Glutamatergic neuron (in vitro differentiated cells): ENCODE measurements at regions not wholly inside any gene's neighbourhood (a gene's known extent, or its start where the extent isn't known, plus 50 kb on each side); places are given as distances from the start of the nearest gene placed in this dataset.

Source experiments
- DNase-seq: peaks from one replicate; pipeline ENCODE4 v3.0.0; 2022
- H3K27ac Mint-ChIP-seq: one replicate; pipeline ENCODE4 v1.8.0; 2020; ENCODE audit warnings: mild to moderate bottlenecking, mixed read lengths, inconsistent platforms; ENCODE audit not compliant: unreplicated experiment
- H3K27me3 Mint-ChIP-seq: one replicate; pipeline ENCODE4 v1.8.0; 2020; ENCODE audit warnings: mild to moderate bottlenecking, moderate library complexity, mixed read lengths, inconsistent platforms; ENCODE audit not compliant: unreplicated experiment
- H3K36me3 Mint-ChIP-seq: one replicate; pipeline ENCODE4 v1.8.0; 2020; ENCODE audit warnings: mild to moderate bottlenecking, mixed read lengths, inconsistent platforms; ENCODE audit not compliant: unreplicated experiment
- H3K4me1 Mint-ChIP-seq: one replicate; pipeline ENCODE4 v1.8.0; 2020; ENCODE audit warnings: mild to moderate bottlenecking, low read depth, mixed read lengths, inconsistent platforms; ENCODE audit not compliant: unreplicated experiment
- H3K4me3 Mint-ChIP-seq: one replicate; pipeline ENCODE4 v1.8.0; 2020; ENCODE audit warnings: mild to moderate bottlenecking, mixed read lengths, inconsistent platforms; ENCODE audit not compliant: unreplicated experiment
- H3K9me3 Mint-ChIP-seq: one replicate; pipeline ENCODE4 v1.8.0; 2020; ENCODE audit warnings: mild to moderate bottlenecking, moderate library complexity, mixed read lengths, inconsistent platforms; ENCODE audit not compliant: unreplicated experiment
- TF ChIP-seq, protein P1 (sequence below): fragments of 200-600 bp; sonication (generic); IDR thresholded peaks from one replicate; pipeline ENCODE4 v1.5.0; 2021; ENCODE audit not compliant: partially characterized antibody, unreplicated experiment

DNA sequence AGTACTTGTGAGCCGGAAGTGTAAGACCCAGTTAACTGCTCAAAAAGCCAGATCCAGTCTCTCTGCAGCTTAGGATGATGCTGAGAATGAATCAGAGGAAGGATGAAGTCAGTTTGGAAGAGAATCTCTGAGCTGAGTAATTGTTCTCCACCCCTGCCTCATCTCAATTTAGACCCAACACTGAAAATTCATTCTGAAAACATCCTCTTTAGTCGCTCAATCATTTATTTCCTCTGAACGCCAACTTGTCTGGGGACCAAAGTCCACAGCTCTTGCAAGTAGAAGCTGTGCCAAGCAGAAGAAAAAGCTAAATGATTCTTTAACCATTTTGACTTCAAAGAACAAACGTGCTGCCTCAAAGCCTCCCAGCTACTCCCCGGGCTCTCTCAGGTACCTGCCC, 177.1 kb upstream of the KLHL29 start:
- peaks cover 5% of the 10 kb centered on the region for H3K36me3 Mint-ChIP-seq
- H3K27me3 Mint-ChIP-seq: no peaks in the 10 kb centered on the region
- peaks cover 6% of the 10 kb centered on the region for H3K4me1 Mint-ChIP-seq
- DNase-seq: no peak
- H3K27ac Mint-ChIP-seq: no peak overlapping the region
- H3K9me3 Mint-ChIP-seq: peaks cover 6% of the 10 kb centered on the region
- TF ChIP-seq, protein P1, sequence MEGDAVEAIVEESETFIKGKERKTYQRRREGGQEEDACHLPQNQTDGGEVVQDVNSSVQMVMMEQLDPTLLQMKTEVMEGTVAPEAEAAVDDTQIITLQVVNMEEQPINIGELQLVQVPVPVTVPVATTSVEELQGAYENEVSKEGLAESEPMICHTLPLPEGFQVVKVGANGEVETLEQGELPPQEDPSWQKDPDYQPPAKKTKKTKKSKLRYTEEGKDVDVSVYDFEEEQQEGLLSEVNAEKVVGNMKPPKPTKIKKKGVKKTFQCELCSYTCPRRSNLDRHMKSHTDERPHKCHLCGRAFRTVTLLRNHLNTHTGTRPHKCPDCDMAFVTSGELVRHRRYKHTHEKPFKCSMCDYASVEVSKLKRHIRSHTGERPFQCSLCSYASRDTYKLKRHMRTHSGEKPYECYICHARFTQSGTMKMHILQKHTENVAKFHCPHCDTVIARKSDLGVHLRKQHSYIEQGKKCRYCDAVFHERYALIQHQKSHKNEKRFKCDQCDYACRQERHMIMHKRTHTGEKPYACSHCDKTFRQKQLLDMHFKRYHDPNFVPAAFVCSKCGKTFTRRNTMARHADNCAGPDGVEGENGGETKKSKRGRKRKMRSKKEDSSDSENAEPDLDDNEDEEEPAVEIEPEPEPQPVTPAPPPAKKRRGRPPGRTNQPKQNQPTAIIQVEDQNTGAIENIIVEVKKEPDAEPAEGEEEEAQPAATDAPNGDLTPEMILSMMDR: no peak
- no peak overlapping the region for H3K4me3 Mint-ChIP-seq

DNA sequence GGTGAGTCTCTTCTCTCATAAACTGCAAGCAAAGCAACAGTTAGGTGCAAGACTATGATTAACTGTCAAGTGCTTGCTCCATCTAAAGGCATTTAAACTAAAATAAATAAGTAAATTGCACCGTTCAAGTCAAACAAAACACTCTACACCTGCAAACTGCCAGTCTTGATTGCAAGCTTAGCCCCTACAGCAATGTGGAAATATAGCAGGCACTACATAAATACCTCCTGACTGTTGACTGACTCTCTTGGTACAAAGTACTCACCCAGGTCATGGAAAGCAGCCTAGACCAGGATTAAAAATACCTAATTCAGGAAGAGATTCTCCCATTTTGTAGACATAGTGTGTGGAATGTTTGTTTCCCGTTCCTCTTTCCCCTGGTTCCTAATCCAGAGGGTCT, 176.6 kb upstream of the KLHL29 start:
- TF ChIP-seq, protein P1: no peak

DNA sequence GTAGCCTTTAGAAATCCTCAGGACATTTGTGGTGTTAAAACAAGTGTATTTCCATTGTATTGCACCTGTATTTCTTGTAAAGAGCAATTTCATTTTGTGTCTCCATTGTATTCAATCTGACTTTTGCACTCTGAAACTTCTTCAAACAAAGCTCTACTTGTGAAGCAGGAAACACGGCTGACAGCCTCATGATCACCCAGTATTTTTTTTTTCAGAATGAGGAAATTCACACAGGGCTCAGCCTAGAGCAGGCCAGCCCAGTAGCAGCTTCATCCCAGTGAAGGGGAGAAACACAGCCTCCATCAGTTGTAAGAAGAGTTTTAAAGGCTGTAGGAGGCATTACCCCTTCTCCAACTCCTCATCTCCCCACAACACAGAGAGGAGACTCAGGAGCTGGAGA, 175.9 kb upstream of the KLHL29 start:
- TF ChIP-seq, protein P1: no peak
- Mint-ChIP-seq H3K27me3 (no peaks in the 10 kb centered on the region), H3K4me1 (peaks cover 6% of the 10 kb centered on the region), H3K36me3 (no peaks in the 10 kb centered on the region), H3K4me3 (peak overlapping the region; percentile 3), H3K27ac (no peak overlapping the region), H3K9me3 (peaks cover 2% of the 10 kb centered on the region)
- no peak for DNase-seq

More for the DNA sequence above, 176.6 kb upstream of the KLHL29 start:
- peaks cover 5% of the 10 kb centered on the region for H3K9me3 Mint-ChIP-seq
- H3K27ac Mint-ChIP-seq: no peak overlapping the region
- no peak overlapping the region for H3K4me3 Mint-ChIP-seq
- no peak for DNase-seq
- H3K36me3 Mint-ChIP-seq: peaks cover 4% of the 10 kb centered on the region
- H3K27me3 Mint-ChIP-seq: no peaks in the 10 kb centered on the region
- peaks cover 6% of the 10 kb centered on the region for H3K4me1 Mint-ChIP-seq

DNA sequence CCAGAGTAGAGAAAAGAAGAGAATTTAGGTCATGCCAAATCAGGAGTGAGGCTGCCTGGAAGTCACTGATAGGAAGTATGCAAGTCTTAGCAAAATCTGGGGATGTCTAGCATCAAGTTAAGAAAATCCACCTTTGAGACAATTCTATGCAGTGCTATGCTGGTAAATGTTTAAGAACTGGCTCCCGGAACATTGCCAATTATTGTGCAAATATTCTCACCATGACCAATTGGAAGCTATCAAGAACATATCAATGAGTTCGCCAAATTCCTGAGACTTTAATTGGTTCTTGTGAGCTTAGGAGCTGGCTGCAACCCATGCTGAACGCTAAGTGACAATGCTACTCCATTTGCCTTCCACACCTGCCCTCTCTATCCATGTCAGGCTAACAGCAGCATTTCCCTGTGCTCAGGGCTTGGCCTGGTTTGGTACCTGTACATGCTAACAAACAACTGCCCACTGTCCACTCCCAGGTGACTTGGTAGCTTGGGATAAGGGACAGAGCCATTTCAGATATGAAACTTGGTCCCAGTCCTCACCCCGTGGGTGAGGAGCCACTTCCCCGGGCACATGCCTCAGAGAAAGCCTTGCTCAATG, 172.9 kb upstream of the KLHL29 start:
- Mint-ChIP-seq H3K4me1 (peaks cover 6% of the 10 kb centered on the region), H3K27me3 (no peaks in the 10 kb centered on the region), H3K9me3 (peaks cover 2% of the 10 kb centered on the region), H3K36me3 (no peaks in the 10 kb centered on the region), H3K4me3 (no peak overlapping the region), H3K27ac (no peak overlapping the region)
- TF ChIP-seq, protein P1: no peak
- no peak for DNase-seq

DNA sequence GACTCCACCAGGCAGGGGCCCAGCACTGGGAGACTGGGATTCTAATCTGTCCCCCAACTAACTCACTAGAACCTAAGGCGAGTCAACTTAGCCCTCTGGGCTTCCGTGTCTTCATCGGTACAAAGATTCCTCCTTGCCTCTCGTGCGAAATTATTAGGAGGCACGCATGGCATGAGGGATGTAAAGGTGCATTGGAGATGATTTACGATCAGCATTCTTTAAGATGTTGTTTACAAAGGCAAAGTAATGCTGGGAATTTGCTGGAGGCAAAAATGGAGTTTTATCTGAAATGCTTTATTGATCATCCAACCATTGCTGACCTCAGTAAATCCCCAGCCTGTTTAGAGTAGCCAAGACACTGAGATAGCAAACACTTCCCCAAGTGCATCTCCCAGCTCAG, 171.8 kb upstream of the KLHL29 start:
- Mint-ChIP-seq H3K27ac (no peak overlapping the region), H3K9me3 (peaks cover 2% of the 10 kb centered on the region), H3K4me3 (no peak overlapping the region), H3K36me3 (no peaks in the 10 kb centered on the region), H3K4me1 (peaks cover 6% of the 10 kb centered on the region), H3K27me3 (no peaks in the 10 kb centered on the region)
- TF ChIP-seq, protein P1: no peak
- DNase-seq: no peak
